Vagina (tissue), 2 donors: ENCODE measurements at regions not wholly inside any gene's neighbourhood (a gene's known extent, or its start where the extent isn't known, plus 50 kb on each side); places are given as distances from the start of the nearest gene placed in this dataset.

Experiments
- DNase-seq, 2 donors: peaks; one replicate each; pipeline ENCODE4 v3.0.0-alpha.2; 2017; ENCODE audit errors: extremely low spot score in 2 of 2
- H3K27ac ChIP-seq: fragments of 200-600 bp; sonication (generic); one replicate; pipeline ENCODE4 v1.5.1; 2019
- H3K27me3 ChIP-seq: fragments of 200-600 bp; sonication (generic); one replicate; pipeline ENCODE4 v1.5.1; 2019
- H3K36me3 ChIP-seq, 2 donors: fragments of 200-600 bp; sonication (generic); one replicate each; pipeline ENCODE4 v1.5.1; 2017 to 2019
- H3K4me1 ChIP-seq: fragments of 200-600 bp; sonication (generic); one replicate; pipeline ENCODE4 v1.5.1; 2019
- H3K4me3 ChIP-seq, 2 donors: fragments of 200-600 bp; sonication (generic); 1 replicate in 1 of 2; 2 replicates in 1 of 2; pipeline ENCODE4 v1.5.1; 2016 to 2019
- H3K9me3 ChIP-seq: fragments of 200-600 bp; sonication (generic); one replicate; pipeline ENCODE4 v1.5.1; 2019
- POLR2A ChIP-seq, 2 donors: fragments of 450-650 bp; IDR thresholded peaks; one replicate each; pipeline ENCODE4 v1.6.1; 2017; ENCODE audit warnings: antibody characterized with exemption in 2 of 2, mild to moderate bottlenecking in 2 of 2, moderate library complexity in 2 of 2
- POLR2AphosphoS5 ChIP-seq, 2 donors: sonication (generic); formaldehyde crosslinking; IDR thresholded peaks; one replicate each; pipeline ENCODE4 v1.9.0; 2017; ENCODE audit warnings: antibody characterized with exemption in 2 of 2, mild to moderate bottlenecking in 2 of 2, low read depth in 1 of 2; ENCODE audit not compliant: insufficient read depth in 1 of 2
- intact Hi-C: fragments of 100-400 bp; cut with DNase I; formaldehyde crosslinking; loops from one replicate; pipeline ENCODE4 v1.15.1; 2023
- TF ChIP-seq, protein P1 (sequence below), 3 experiments: fragments of 450-650 bp in 2 of 3; fragments of 200-600 bp in 1 of 3; sonication (generic) in 1 of 3; IDR thresholded peaks; one replicate each; pipeline ENCODE4 v1.5.1; 2017 to 2019; ENCODE audit warnings: antibody characterized with exemption in 3 of 3, mild to moderate bottlenecking in 2 of 3, moderate library complexity in 2 of 3

DNA sequence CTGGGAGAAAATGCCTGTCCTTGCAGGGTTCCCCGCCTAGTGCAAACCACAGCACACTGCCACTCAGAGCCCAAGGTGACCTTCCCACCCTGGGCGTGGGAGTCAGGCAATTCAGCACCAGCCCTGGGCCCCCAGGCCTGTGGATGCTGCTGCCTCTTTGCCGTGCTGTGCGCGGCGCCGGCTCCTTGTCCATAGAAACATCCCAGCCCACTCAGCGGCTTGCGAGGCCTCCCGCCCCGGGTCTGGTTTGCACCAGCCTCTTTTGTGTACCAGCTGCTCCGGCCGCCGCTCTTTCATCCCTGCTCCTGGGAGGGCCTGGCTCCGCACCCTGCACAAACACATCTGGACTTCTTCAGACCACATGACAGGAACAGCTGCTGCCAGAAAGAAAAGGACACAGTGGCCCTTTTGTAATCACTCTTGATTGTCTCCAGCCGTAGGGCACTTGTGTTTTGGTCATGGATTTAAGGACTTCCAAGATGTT lies 75.4 kb upstream of the SDK2 start:
- no peak for DNase-seq
- intact Hi-C loops, result no loop called here
- no peaks in the 10 kb centered on the region for H3K9me3 ChIP-seq
- H3K4me3 ChIP-seq, result no peak overlapping the region
- no peaks in the 10 kb centered on the region for H3K27me3 ChIP-seq
- H3K36me3 ChIP-seq, result no peaks in the 10 kb centered on the region
- no peak overlapping the region for H3K27ac ChIP-seq
- TF ChIP-seq POLR2AphosphoS5 (IDR thresholded peaks at IDR 0.05; ENCODE audit: insufficient read depth in 1 of 2, low read depth in 1 of 2), result no peak
- TF ChIP-seq, protein P1, sequence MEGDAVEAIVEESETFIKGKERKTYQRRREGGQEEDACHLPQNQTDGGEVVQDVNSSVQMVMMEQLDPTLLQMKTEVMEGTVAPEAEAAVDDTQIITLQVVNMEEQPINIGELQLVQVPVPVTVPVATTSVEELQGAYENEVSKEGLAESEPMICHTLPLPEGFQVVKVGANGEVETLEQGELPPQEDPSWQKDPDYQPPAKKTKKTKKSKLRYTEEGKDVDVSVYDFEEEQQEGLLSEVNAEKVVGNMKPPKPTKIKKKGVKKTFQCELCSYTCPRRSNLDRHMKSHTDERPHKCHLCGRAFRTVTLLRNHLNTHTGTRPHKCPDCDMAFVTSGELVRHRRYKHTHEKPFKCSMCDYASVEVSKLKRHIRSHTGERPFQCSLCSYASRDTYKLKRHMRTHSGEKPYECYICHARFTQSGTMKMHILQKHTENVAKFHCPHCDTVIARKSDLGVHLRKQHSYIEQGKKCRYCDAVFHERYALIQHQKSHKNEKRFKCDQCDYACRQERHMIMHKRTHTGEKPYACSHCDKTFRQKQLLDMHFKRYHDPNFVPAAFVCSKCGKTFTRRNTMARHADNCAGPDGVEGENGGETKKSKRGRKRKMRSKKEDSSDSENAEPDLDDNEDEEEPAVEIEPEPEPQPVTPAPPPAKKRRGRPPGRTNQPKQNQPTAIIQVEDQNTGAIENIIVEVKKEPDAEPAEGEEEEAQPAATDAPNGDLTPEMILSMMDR (IDR thresholded peaks at IDR 0.05), result no peak
- no peak for TF ChIP-seq POLR2A (IDR thresholded peaks at IDR 0.05)
- peaks cover 9% of the 10 kb centered on the region for H3K4me1 ChIP-seq

DNA sequence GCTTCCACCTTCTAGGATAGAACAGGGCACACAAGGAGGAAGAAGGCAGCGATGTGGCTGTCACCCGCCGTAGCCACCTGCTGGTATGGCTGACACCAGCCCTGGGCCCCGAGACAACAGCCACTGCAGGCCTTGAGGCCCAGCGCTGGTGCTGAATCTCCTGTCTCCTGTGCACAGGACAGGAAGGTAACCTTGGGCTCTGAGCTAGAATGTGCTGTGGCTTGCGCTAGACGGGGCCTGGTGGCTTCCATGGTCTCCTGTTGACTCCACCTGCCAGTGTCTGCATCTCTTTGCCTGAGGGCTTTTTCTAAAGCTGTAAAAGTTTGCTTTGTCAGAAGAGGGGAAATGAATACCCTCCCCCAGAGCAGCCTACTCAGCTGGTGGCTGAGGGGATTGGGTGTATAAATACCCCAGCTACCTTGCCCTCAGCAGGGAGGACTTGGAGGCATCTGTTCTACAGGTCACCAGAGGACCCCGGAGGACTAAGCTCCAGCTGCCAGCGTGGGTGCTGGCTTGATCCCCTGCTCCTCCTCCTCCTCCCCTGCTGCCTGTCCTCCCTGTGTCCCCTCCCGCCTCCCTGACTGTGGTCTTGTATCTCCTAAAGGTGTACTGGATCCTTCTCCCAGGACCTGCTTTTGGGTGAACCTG lies 76.1 kb upstream of the SDK2 start:
- Histone ChIP-seq H3K9me3 (no peaks in the 10 kb centered on the region), H3K36me3 (no peaks in the 10 kb centered on the region), H3K27me3 (no peaks in the 10 kb centered on the region), H3K4me3 (no peak overlapping the region), H3K27ac (no peak overlapping the region), H3K4me1 (peaks cover 9% of the 10 kb centered on the region)
- no peak for DNase-seq
- TF ChIP-seq POLR2A (IDR thresholded peaks at IDR 0.05) (no peak), POLR2AphosphoS5 (IDR thresholded peaks at IDR 0.05; ENCODE audit: insufficient read depth in 1 of 2, low read depth in 1 of 2) (no peak)
- TF ChIP-seq, protein P1 (IDR thresholded peaks at IDR 0.05), result no peak
- intact Hi-C loops, result no loop called here

DNA sequence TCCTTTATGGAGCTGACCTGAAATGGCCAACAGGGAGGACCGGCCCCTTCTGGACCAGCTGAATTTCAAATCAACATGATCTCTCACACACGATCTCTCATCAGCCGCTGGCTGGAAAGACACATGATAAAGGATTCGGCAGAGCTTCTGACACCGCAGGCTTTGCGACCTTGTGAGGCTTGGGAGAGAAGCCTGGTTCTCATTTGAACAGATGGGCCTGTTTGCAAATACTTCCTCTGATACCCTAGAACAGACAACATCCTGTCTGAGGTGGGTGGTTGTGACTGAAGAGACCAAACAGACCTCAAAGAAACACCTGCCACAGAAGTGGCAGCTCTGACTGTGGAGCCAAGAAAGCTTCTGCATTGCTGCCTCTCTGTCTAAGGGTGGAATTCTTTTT lies 77.9 kb upstream of the SDK2 start:
- no peak overlapping the region for H3K27ac ChIP-seq
- no peaks in the 10 kb centered on the region for H3K27me3 ChIP-seq
- H3K4me1 ChIP-seq, result peaks cover 9% of the 10 kb centered on the region
- H3K36me3 ChIP-seq, result no peaks in the 10 kb centered on the region
- no peak for TF ChIP-seq POLR2AphosphoS5 (IDR thresholded peaks at IDR 0.05; ENCODE audit: insufficient read depth in 1 of 2, low read depth in 1 of 2)
- TF ChIP-seq, protein P1 (IDR thresholded peaks at IDR 0.05), result no peak
- TF ChIP-seq POLR2A (IDR thresholded peaks at IDR 0.05), result no peak
- intact Hi-C loops, result no loop called here
- no peak for DNase-seq
- H3K4me3 ChIP-seq, result no peak overlapping the region
- H3K9me3 ChIP-seq, result no peaks in the 10 kb centered on the region

DNA sequence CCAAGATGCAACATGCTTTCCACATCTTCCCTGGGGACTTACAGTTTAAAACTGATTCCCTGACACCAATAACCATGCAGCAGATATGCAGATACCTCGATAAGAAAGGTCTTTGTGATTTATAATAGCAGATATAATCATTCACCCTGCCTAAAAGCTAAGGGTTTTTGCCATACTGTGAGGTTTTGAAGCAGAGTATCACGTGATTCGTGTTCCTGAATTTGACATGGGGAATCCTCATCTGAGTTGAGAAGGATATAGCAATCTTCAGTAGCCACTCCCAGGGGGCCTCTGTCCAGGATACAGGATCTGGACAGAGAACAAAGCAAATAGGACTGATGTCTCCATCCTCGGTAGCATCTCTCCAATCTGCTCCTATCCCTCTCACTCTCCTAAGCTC lies 79.1 kb upstream of the SDK2 start:
- DNase-seq, result no peak
- TF ChIP-seq, protein P1 (IDR thresholded peaks at IDR 0.05), result no peak
- no peak for TF ChIP-seq POLR2A (IDR thresholded peaks at IDR 0.05)
- TF ChIP-seq POLR2AphosphoS5 (IDR thresholded peaks at IDR 0.05; ENCODE audit: insufficient read depth in 1 of 2, low read depth in 1 of 2), result no peak
- H3K4me3 ChIP-seq, result no peak overlapping the region
- no peaks in the 10 kb centered on the region for H3K36me3 ChIP-seq
- H3K4me1 ChIP-seq, result peaks cover 9% of the 10 kb centered on the region
- intact Hi-C loops, result no loop called here
- H3K27me3 ChIP-seq, result no peaks in the 10 kb centered on the region
- no peaks in the 10 kb centered on the region for H3K9me3 ChIP-seq
- H3K27ac ChIP-seq, result no peak overlapping the region

DNA sequence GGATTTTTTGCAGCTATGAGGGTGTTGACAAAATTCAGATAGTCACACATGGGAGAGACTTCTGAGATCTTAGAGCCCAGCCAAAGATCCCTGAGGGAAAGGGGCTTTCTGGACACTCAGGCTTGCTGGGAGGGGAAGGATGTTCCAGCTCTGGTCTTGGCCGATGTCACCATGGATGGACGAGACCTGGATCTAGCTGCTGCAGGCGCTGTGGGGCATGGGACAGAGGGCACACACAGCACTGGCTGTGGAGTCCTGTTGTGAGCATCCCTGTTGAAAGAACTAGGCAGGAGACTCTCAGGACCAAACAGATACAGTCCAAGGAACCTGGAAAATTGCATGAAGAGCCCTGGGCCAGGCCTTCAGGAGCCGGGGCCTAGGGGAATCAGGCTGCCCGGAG lies 80.1 kb upstream of the SDK2 start:
- intact Hi-C loops, result no loop called here
- H3K4me3 ChIP-seq, result no peak overlapping the region
- no peak for TF ChIP-seq POLR2AphosphoS5 (IDR thresholded peaks at IDR 0.05; ENCODE audit: insufficient read depth in 1 of 2, low read depth in 1 of 2)
- no peak for TF ChIP-seq POLR2A (IDR thresholded peaks at IDR 0.05)
- TF ChIP-seq, protein P1 (IDR thresholded peaks at IDR 0.05), result no peak
- peaks cover 4% of the 10 kb centered on the region for H3K4me1 ChIP-seq
- no peak overlapping the region for H3K27ac ChIP-seq
- no peaks in the 10 kb centered on the region for H3K9me3 ChIP-seq
- no peaks in the 10 kb centered on the region for H3K27me3 ChIP-seq
- H3K36me3 ChIP-seq, result no peaks in the 10 kb centered on the region
- no peak for DNase-seq
